Endodermal cell (in vitro differentiated cells): ENCODE measurements at regions not wholly inside any gene's neighbourhood (a gene's known extent, or its start where the extent isn't known, plus 50 kb on each side); places are given as distances from the start of the nearest gene placed in this dataset.
"Not testable (repeated sequence)": the region's sequence is repeated elsewhere in the genome, so short reads cannot be mapped to it uniquely, and the experiment has no call there.

Experiments used
- DNase-seq: peaks from one replicate; pipeline ENCODE4 v3.0.0-alpha.2; 2017
- H3K27ac ChIP-seq: 2 replicates; pipeline ENCODE4 v1.5.1; 2013; ENCODE audit warnings: mild to moderate bottlenecking, low read depth, low read length, moderate library complexity
- H3K27me3 ChIP-seq: 2 replicates; pipeline ENCODE4 v1.6.1; 2013; ENCODE audit warnings: mild to moderate bottlenecking, low read length, moderate library complexity; ENCODE audit not compliant: insufficient read depth, control insufficient read depth, poor library complexity, severe bottlenecking
- H3K36me3 ChIP-seq: 2 replicates; pipeline ENCODE4 v1.7.0; 2013; ENCODE audit warnings: mild to moderate bottlenecking, low read length, moderate library complexity; ENCODE audit not compliant: control insufficient read depth, insufficient read depth
- H3K4me1 ChIP-seq: one replicate; pipeline ENCODE4 v1.7.0; 2013; ENCODE audit warnings: low read length; ENCODE audit not compliant: control insufficient read depth, insufficient read depth
- H3K4me3 ChIP-seq: 2 replicates; pipeline ENCODE4 v1.5.1; 2013; ENCODE audit warnings: mild to moderate bottlenecking, low read length, moderate library complexity
- H3K9ac ChIP-seq: 2 replicates; pipeline ENCODE4 v1.6.1; 2013; ENCODE audit warnings: mild to moderate bottlenecking, low read length, moderate library complexity; ENCODE audit not compliant: poor library complexity, severe bottlenecking; ENCODE audit errors: extremely low read depth
- H3K9me3 ChIP-seq: 2 replicates; pipeline ENCODE4 v1.6.1; 2013; ENCODE audit warnings: mild to moderate bottlenecking, low read length, moderate library complexity; ENCODE audit not compliant: control insufficient read depth
- H3K27ac Mint-ChIP-seq: 2 replicates; pipeline ENCODE4 v1.8.0; 2020; ENCODE audit warnings: mixed read lengths
- H3K27me3 Mint-ChIP-seq: 2 replicates; pipeline ENCODE4 v1.8.0; 2021; ENCODE audit warnings: mild to moderate bottlenecking, mixed read lengths; ENCODE audit not compliant: insufficient read depth
- H3K36me3 Mint-ChIP-seq: 2 replicates; pipeline ENCODE4 v1.8.0; 2020; ENCODE audit warnings: low read depth, mixed read lengths
- H3K4me1 Mint-ChIP-seq: 2 replicates; pipeline ENCODE4 v1.8.0; 2020; ENCODE audit warnings: mixed read lengths
- H3K4me3 Mint-ChIP-seq: 2 replicates; pipeline ENCODE4 v1.8.0; 2020; ENCODE audit warnings: mild to moderate bottlenecking, moderate library complexity, mixed read lengths
- H3K9me3 Mint-ChIP-seq: 2 replicates; pipeline ENCODE4 v1.8.0; 2020; ENCODE audit warnings: mild to moderate bottlenecking, mixed read lengths
- CTCF ChIP-seq: fragments of 200-600 bp; sonication (generic); conservative IDR thresholded peaks from 2 replicates; pipeline ENCODE4 v1.5.0; 2021; ENCODE audit warnings: antibody characterized with exemption, mild to moderate bottlenecking
- WGBS, 2 experiments: methylation state at CpG; one replicate each; pipeline versions ENCODE4 v1.1.5 to v1.1.7; 2013; ENCODE audit warnings: missing lambda C conversion rate in 2 of 2, mixed read lengths in 1 of 2; ENCODE audit not compliant: insufficient coverage in 1 of 2, insufficient read length in 1 of 2; 5-methylcytosine and 5-hydroxymethylcytosine counted together

GRCh38 chr12:131387281-131388163 is 323.4 kb upstream of the SFSWAP start:
- Mint-ChIP-seq H3K9me3 (no peaks in the 10 kb centered on the region), H3K27me3 (peaks cover 3% of the 10 kb centered on the region), H3K27ac (no peak overlapping the region), H3K36me3 (no peaks in the 10 kb centered on the region), H3K4me3 (no peak overlapping the region), H3K4me1 (no peaks in the 10 kb centered on the region)
- 88 to 93% methylated on average over 19 to 33 of the region's 35 CpGs for WGBS, 2 experiments
- H3K4me1 ChIP-seq = no peaks in the 10 kb centered on the region
- TF ChIP-seq CTCF = no peak
- H3K27me3 ChIP-seq = no peaks in the 10 kb centered on the region
- H3K4me3 ChIP-seq = no peak overlapping the region
- H3K9me3 ChIP-seq = no peaks in the 10 kb centered on the region
- no peak overlapping the region for H3K9ac ChIP-seq
- DNase-seq = peak; percentile 50
- H3K36me3 ChIP-seq = no peaks in the 10 kb centered on the region
- H3K27ac ChIP-seq = no peak overlapping the region

GRCh38 chr12:131388164-131389053 is 322.5 kb upstream of the SFSWAP start:
- not testable (repeated sequence) for H3K27ac ChIP-seq, H3K9ac ChIP-seq, H3K27me3 Mint-ChIP-seq, H3K4me3 ChIP-seq, H3K27me3 ChIP-seq, H3K36me3 Mint-ChIP-seq, H3K36me3 ChIP-seq, DNase-seq, H3K9me3 ChIP-seq, H3K27ac Mint-ChIP-seq, H3K4me3 Mint-ChIP-seq, H3K4me1 Mint-ChIP-seq, H3K4me1 ChIP-seq, H3K9me3 Mint-ChIP-seq
- 79 to 93% methylated on average over 3 to 8 of the region's 10 CpGs for WGBS, 2 experiments

GRCh38 chr12:131389054-131390013 is 321.6 kb upstream of the SFSWAP start:
- Mint-ChIP-seq H3K27ac (no peak overlapping the region), H3K9me3 (peaks cover 6% of the 10 kb centered on the region), H3K4me1 (no peaks in the 10 kb centered on the region), H3K27me3 (peaks cover 7% of the 10 kb centered on the region), H3K4me3 (no peak overlapping the region), H3K36me3 (no peaks in the 10 kb centered on the region)
- no peaks in the 10 kb centered on the region for H3K27me3 ChIP-seq
- no peaks in the 10 kb centered on the region for H3K4me1 ChIP-seq
- H3K27ac ChIP-seq = no peak overlapping the region
- DNase-seq = peak; percentile 36
- 89 to 100% methylated on average over 2 to 11 of the region's 11 CpGs for WGBS, 2 experiments
- no peak for TF ChIP-seq CTCF
- H3K9ac ChIP-seq = no peak overlapping the region
- H3K36me3 ChIP-seq = no peaks in the 10 kb centered on the region
- no peaks in the 10 kb centered on the region for H3K9me3 ChIP-seq
- no peak overlapping the region for H3K4me3 ChIP-seq
